Breast epithelium (tissue), 4 donors: ENCODE measurements at regions not wholly inside any gene's neighbourhood (a gene's known extent, or its start where the extent isn't known, plus 50 kb on each side); places are given as distances from the start of the nearest gene placed in this dataset.

Source experiments
- DNase-seq, 2 donors: peaks; one replicate each; pipeline ENCODE4 v3.0.0-alpha.2; 2019; ENCODE audit warnings: low spot score in 2 of 2
- H3K27ac ChIP-seq, 2 donors: fragments of 200-600 bp; sonication (generic) in 1 of 2; one replicate each; pipeline ENCODE4 v1.5.1; 2016 to 2019; ENCODE audit warnings: mild to moderate bottlenecking in 1 of 2
- H3K27me3 ChIP-seq, 2 donors: fragments of 200-600 bp; sonication (generic) in 1 of 2; one replicate each; pipeline versions ENCODE4 v1.5.1 to v1.6.0; 2017 to 2019; ENCODE audit warnings: control low read depth in 1 of 2, mild to moderate bottlenecking in 1 of 2
- H3K36me3 ChIP-seq: fragments of 200-600 bp; one replicate; pipeline ENCODE4 v1.5.1; 2019
- H3K4me1 ChIP-seq, 2 donors: fragments of 200-600 bp; sonication (generic); one replicate each; pipeline ENCODE4 v1.5.1; 2016 to 2019; ENCODE audit warnings: control low read depth in 1 of 2
- H3K4me3 ChIP-seq, 3 donors: fragments of 200-600 bp; sonication (generic); 1 replicate in 2 of 3; 2 replicates in 1 of 3; pipeline ENCODE4 v1.5.1; 2016 to 2019; ENCODE audit warnings: mild to moderate bottlenecking in 3 of 3, moderate library complexity in 2 of 3
- H3K9me3 ChIP-seq, 2 donors: fragments of 200-600 bp; sonication (generic) in 1 of 2; one replicate each; pipeline ENCODE4 v1.5.1; 2016 to 2019; ENCODE audit warnings: control low read depth in 1 of 2
- POLR2A ChIP-seq: fragments of 450-650 bp; IDR thresholded peaks from one replicate; pipeline ENCODE4 v1.6.1; 2016; ENCODE audit warnings: antibody characterized with exemption, mild to moderate bottlenecking, moderate library complexity
- POLR2AphosphoS5 ChIP-seq, 3 donors: sonication (generic); formaldehyde crosslinking; IDR thresholded peaks; one replicate each; pipeline ENCODE4 v1.6.1; 2017; ENCODE audit warnings: antibody characterized with exemption in 3 of 3
- intact Hi-C: fragments of 100-400 bp; cut with DNase I; formaldehyde crosslinking; loops from one replicate; pipeline ENCODE4 v1.15.1; 2023; ENCODE audit warnings: low total_unique reads
- TF ChIP-seq, protein P1 (sequence below), 3 donors: fragments of 450-650 bp; IDR thresholded peaks; one replicate each; pipeline ENCODE4 v1.5.1; 2016 to 2017; ENCODE audit warnings: antibody characterized with exemption in 3 of 3, mild to moderate bottlenecking in 3 of 3, moderate library complexity in 3 of 3

- Histone ChIP-seq H3K27ac (no peak overlapping the region), H3K4me1 (no peaks in the 10 kb centered on the region), H3K4me3 (no peak overlapping the region), H3K27me3 (no peaks in the 10 kb centered on the region), H3K36me3 (no peaks in the 10 kb centered on the region), H3K9me3 (no peaks in the 10 kb centered on the region)
- intact Hi-C loops: no loop called here
- TF ChIP-seq, protein P1, sequence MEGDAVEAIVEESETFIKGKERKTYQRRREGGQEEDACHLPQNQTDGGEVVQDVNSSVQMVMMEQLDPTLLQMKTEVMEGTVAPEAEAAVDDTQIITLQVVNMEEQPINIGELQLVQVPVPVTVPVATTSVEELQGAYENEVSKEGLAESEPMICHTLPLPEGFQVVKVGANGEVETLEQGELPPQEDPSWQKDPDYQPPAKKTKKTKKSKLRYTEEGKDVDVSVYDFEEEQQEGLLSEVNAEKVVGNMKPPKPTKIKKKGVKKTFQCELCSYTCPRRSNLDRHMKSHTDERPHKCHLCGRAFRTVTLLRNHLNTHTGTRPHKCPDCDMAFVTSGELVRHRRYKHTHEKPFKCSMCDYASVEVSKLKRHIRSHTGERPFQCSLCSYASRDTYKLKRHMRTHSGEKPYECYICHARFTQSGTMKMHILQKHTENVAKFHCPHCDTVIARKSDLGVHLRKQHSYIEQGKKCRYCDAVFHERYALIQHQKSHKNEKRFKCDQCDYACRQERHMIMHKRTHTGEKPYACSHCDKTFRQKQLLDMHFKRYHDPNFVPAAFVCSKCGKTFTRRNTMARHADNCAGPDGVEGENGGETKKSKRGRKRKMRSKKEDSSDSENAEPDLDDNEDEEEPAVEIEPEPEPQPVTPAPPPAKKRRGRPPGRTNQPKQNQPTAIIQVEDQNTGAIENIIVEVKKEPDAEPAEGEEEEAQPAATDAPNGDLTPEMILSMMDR (IDR thresholded peaks at IDR 0.05): no peak
- no peak for TF ChIP-seq POLR2A
- no peak for TF ChIP-seq POLR2AphosphoS5 (IDR thresholded peaks at IDR 0.05)
- no peak for DNase-seq
These were observed 151.1 kb upstream of the CHORDC1 start for GRCh38 chr11:90373971-90374370.

DNA sequence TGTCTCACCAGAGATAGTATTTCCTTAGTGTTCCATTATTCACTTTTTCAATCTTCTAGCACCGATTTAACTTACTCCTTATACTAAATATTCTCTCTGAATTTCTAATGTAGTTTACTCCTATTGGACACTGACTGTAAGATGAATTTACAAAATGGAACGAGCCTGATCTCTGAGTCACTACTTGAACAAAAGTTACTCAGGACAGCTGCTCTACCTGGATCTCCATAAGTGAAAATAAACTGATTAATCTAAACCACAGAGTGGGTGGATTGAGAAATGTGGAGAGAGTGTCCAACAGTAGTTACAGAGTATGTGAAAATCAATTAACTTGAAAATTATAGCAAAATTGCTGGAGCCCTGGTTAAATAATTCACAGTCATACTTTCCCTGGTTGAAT is 141.7 kb upstream of the CHORDC1 start:
- no peak for TF ChIP-seq POLR2A
- TF ChIP-seq POLR2AphosphoS5 (IDR thresholded peaks at IDR 0.05): no peak
- TF ChIP-seq, protein P1 (IDR thresholded peaks at IDR 0.05): no peak

GRCh38 chr11:90363739-90364138 is 140.9 kb upstream of the CHORDC1 start:
- intact Hi-C loops: no loop called here

More for the DNA sequence above, 141.7 kb upstream of the CHORDC1 start:
- H3K27me3 ChIP-seq: no peaks in the 10 kb centered on the region
- no peak overlapping the region for H3K27ac ChIP-seq
- no peaks in the 10 kb centered on the region for H3K36me3 ChIP-seq
- no peaks in the 10 kb centered on the region for H3K9me3 ChIP-seq
- no peaks in the 10 kb centered on the region for H3K4me1 ChIP-seq
- no peak overlapping the region for H3K4me3 ChIP-seq
- intact Hi-C loops: no loop called here
- no peak for DNase-seq

DNA sequence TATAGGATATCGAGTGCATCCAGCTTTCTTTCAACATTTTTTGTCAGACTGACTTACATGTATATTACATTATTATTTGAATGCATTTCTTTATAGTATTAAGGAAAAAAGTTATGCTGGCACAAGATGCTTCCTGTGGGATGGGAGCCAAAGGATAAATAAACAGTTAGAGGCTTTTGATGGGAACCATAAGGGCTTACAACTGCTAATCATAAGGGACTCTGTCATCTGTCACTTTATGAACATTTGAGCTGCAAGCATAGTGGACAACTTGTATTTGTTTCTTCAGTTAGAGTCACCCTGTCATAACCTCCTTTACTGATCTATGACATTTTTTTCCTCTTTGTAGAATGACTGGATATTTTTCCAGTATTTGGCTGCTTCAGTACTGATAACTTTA is 132.4 kb upstream of the CHORDC1 start:
- no peaks in the 10 kb centered on the region for H3K4me1 ChIP-seq
- no peak for DNase-seq
- H3K27ac ChIP-seq: no peak overlapping the region
- intact Hi-C loops: no loop called here
- H3K4me3 ChIP-seq: no peak overlapping the region
- TF ChIP-seq POLR2AphosphoS5 (IDR thresholded peaks at IDR 0.05) (no peak), POLR2A (no peak)
- TF ChIP-seq, protein P1 (IDR thresholded peaks at IDR 0.05): no peak
- H3K36me3 ChIP-seq: no peaks in the 10 kb centered on the region
- H3K27me3 ChIP-seq: no peaks in the 10 kb centered on the region
- no peaks in the 10 kb centered on the region for H3K9me3 ChIP-seq

More at GRCh38 chr11:90363739-90364138, 140.9 kb upstream of the CHORDC1 start:
- no peaks in the 10 kb centered on the region for H3K36me3 ChIP-seq
- no peak overlapping the region for H3K27ac ChIP-seq
- DNase-seq: no peak
- H3K4me3 ChIP-seq: no peak overlapping the region
- H3K4me1 ChIP-seq: no peaks in the 10 kb centered on the region
- TF ChIP-seq, protein P1 (IDR thresholded peaks at IDR 0.05): no peak
- TF ChIP-seq POLR2A (no peak), POLR2AphosphoS5 (IDR thresholded peaks at IDR 0.05) (no peak)
- no peaks in the 10 kb centered on the region for H3K27me3 ChIP-seq
- no peaks in the 10 kb centered on the region for H3K9me3 ChIP-seq

GRCh38 chr11:90349731-90350130 is 126.9 kb upstream of the CHORDC1 start:
- intact Hi-C loops: no loop called here
- Histone ChIP-seq H3K27ac (no peak overlapping the region), H3K4me1 (no peaks in the 10 kb centered on the region), H3K36me3 (no peaks in the 10 kb centered on the region), H3K27me3 (no peaks in the 10 kb centered on the region), H3K9me3 (no peaks in the 10 kb centered on the region), H3K4me3 (no peak overlapping the region)
- no peak for DNase-seq
- TF ChIP-seq, protein P1 (IDR thresholded peaks at IDR 0.05): no peak
- TF ChIP-seq POLR2AphosphoS5 (IDR thresholded peaks at IDR 0.05) (no peak), POLR2A (no peak)
